Liver (tissue), 7 donors: ENCODE measurements at regions not wholly inside any gene's neighbourhood (a gene's known extent, or its start where the extent isn't known, plus 50 kb on each side); places are given as distances from the start of the nearest gene placed in this dataset.

Experiments
- DNase-seq: peaks from one replicate; pipeline ENCODE4 v3.0.0-alpha.2; 2017; ENCODE audit warnings: low spot score
- H3K27ac ChIP-seq, 2 donors: one replicate each; pipeline ENCODE4 v1.7.0; 2013; ENCODE audit warnings: inconsistent platforms in 2 of 2, low read length in 2 of 2, control low read depth in 1 of 2, low read depth in 1 of 2, mild to moderate bottlenecking in 1 of 2
- H3K27me3 ChIP-seq, 4 donors: one replicate each; pipeline versions ENCODE4 v1.6.1 to v1.7.0; 2013; ENCODE audit warnings: low read length in 3 of 4, inconsistent platforms in 1 of 4, mild to moderate bottlenecking in 1 of 4, moderate library complexity in 1 of 4; ENCODE audit not compliant: control insufficient read depth in 4 of 4, insufficient read depth in 4 of 4
- H3K36me3 ChIP-seq, 4 donors: one replicate each; pipeline versions ENCODE4 v1.6.1 to v1.7.0; 2013; ENCODE audit warnings: low read length in 3 of 4, mild to moderate bottlenecking in 3 of 4, low read depth in 1 of 4, moderate library complexity in 1 of 4; ENCODE audit not compliant: control insufficient read depth in 4 of 4, insufficient read depth in 3 of 4
- H3K4me1 ChIP-seq, 4 donors: one replicate each; pipeline versions ENCODE4 v1.6.1 to v1.7.0; 2013; ENCODE audit warnings: low read length in 3 of 4, mild to moderate bottlenecking in 3 of 4, moderate library complexity in 1 of 4; ENCODE audit not compliant: control insufficient read depth in 4 of 4, insufficient read depth in 4 of 4
- H3K4me3 ChIP-seq, 3 donors: one replicate each; pipeline versions ENCODE4 v1.6.1 to v1.7.0; 2013; ENCODE audit warnings: low read length in 3 of 3, control low read depth in 1 of 3, low read depth in 1 of 3, mild to moderate bottlenecking in 1 of 3
- H3K9ac ChIP-seq, 2 donors: one replicate each; pipeline ENCODE4 v1.7.0; 2013; ENCODE audit warnings: low read length in 2 of 2, mild to moderate bottlenecking in 2 of 2, moderate library complexity in 2 of 2, control low read depth in 1 of 2, low read depth in 1 of 2
- H3K9me3 ChIP-seq, 4 donors: one replicate each; pipeline versions ENCODE4 v1.6.1 to v1.7.0; 2013; ENCODE audit warnings: low read length in 3 of 4; ENCODE audit not compliant: control insufficient read depth in 4 of 4
- EGR1 ChIP-seq, 2 donors: IDR thresholded peaks; 2 replicates each; pipeline ENCODE4 v1.6.1; 2016 to 2018; ENCODE audit warnings: antibody characterized with exemption in 2 of 2, low read depth in 2 of 2
- FOXA1 ChIP-seq: IDR thresholded peaks from 2 replicates; pipeline ENCODE4 v1.6.1; 2016; ENCODE audit warnings: antibody characterized with exemption
- FOXA2 ChIP-seq: IDR thresholded peaks from 2 replicates; pipeline ENCODE4 v1.6.1; 2016; ENCODE audit warnings: antibody characterized with exemption
- GABPA ChIP-seq, 2 donors: IDR thresholded peaks in 1 of 2; conservative IDR thresholded peaks in 1 of 2; 2 replicates each; pipeline ENCODE4 v1.6.1; 2016; ENCODE audit warnings: antibody characterized with exemption in 2 of 2, mild to moderate bottlenecking in 1 of 2, moderate library complexity in 1 of 2
- HNF4A ChIP-seq, 2 donors: conservative IDR thresholded peaks; 2 replicates each; pipeline ENCODE4 v1.6.1; 2016; ENCODE audit warnings: antibody characterized with exemption in 2 of 2, mild to moderate bottlenecking in 2 of 2
- HNF4G ChIP-seq: IDR thresholded peaks from 2 replicates; pipeline ENCODE4 v1.6.1; 2016; ENCODE audit warnings: antibody characterized with exemption
- JUND ChIP-seq, 2 donors: IDR thresholded peaks; 2 replicates each; pipeline ENCODE4 v1.6.1; 2016; ENCODE audit warnings: antibody characterized with exemption in 2 of 2
- NR2F2 ChIP-seq: IDR thresholded peaks from 2 replicates; pipeline ENCODE4 v1.6.1; 2016; ENCODE audit warnings: antibody characterized with exemption
- RAD21 ChIP-seq, 2 donors: IDR thresholded peaks; 2 replicates each; pipeline ENCODE4 v1.6.1; 2016; ENCODE audit warnings: antibody characterized with exemption in 2 of 2, mild to moderate bottlenecking in 2 of 2
- RXRA ChIP-seq, 2 donors: IDR thresholded peaks; 2 replicates each; pipeline ENCODE4 v1.6.1; 2017 to 2018; ENCODE audit warnings: antibody characterized with exemption in 2 of 2, mild to moderate bottlenecking in 1 of 2
- SP1 ChIP-seq: IDR thresholded peaks from 2 replicates; pipeline ENCODE4 v1.6.1; 2018; ENCODE audit warnings: antibody characterized with exemption, mild to moderate bottlenecking
- TAF1 ChIP-seq: conservative IDR thresholded peaks from 2 replicates; pipeline ENCODE4 v1.6.1; 2016; ENCODE audit warnings: antibody characterized with exemption, mild to moderate bottlenecking
- YY1 ChIP-seq: IDR thresholded peaks from 2 replicates; pipeline ENCODE4 v1.6.1; 2016; ENCODE audit warnings: antibody characterized with exemption, mild to moderate bottlenecking
- WGBS: extraction: QIAGEN DNeasy Blood & Tissue Kit; methylation state at CpG from one replicate; pipeline ENCODE4 v1.1.7; 2013; 5-methylcytosine and 5-hydroxymethylcytosine counted together
- TF ChIP-seq, protein P1 (sequence below): IDR thresholded peaks from 2 replicates; pipeline ENCODE4 v1.6.1; 2016; ENCODE audit warnings: antibody characterized with exemption
- TF ChIP-seq, protein P2 (sequence below): IDR thresholded peaks from 2 replicates; pipeline ENCODE4 v1.6.1; 2016; ENCODE audit warnings: antibody characterized with exemption, mild to moderate bottlenecking
- TF ChIP-seq, protein P3 (sequence below): IDR thresholded peaks from 2 replicates; pipeline ENCODE4 v1.6.1; 2016; ENCODE audit warnings: antibody characterized with exemption
- TF ChIP-seq, protein P4 (sequence below): IDR thresholded peaks from 2 replicates; pipeline ENCODE4 v1.6.1; 2016; ENCODE audit warnings: antibody characterized with exemption
- donor health status: healthy.
- donor health status: healthy.
- donor health status: healthy.
- donor health status: healthy.

- Histone ChIP-seq H3K36me3 (no peaks in the 10 kb centered on the region), H3K9ac (no peak overlapping the region), H3K27me3 (peaks cover 0 to 5% (median 2%) of the 10 kb centered on the region in 4 donors), H3K4me1 (no peaks in the 10 kb centered on the region), H3K27ac (no peak overlapping the region), H3K4me3 (no peak overlapping the region), H3K9me3 (peaks cover 0 to 3% (median 0%) of the 10 kb centered on the region in 4 donors)
- 92% methylated on average over 2 of the region's 2 CpGs for WGBS
- TF ChIP-seq JUND (IDR thresholded peaks at IDR 0.05) (no peak), FOXA2 (no peak)
- no peak for DNase-seq
These were observed 511.4 kb upstream of the MCTP2 start for GRCh38 chr15:93719921-93720351.

- no peak for DNase-seq
- Histone ChIP-seq H3K9ac (no peak overlapping the region), H3K27me3 (peaks cover 0 to 5% (median 0%) of the 10 kb centered on the region in 4 donors), H3K9me3 (peaks cover 0 to 3% (median 0%) of the 10 kb centered on the region in 4 donors), H3K27ac (no peak overlapping the region), H3K4me1 (no peaks in the 10 kb centered on the region), H3K4me3 (no peak overlapping the region), H3K36me3 (no peaks in the 10 kb centered on the region)
- TF ChIP-seq GABPA (IDR thresholded peaks at IDR 0.05 in 1 of 2, conservative IDR thresholded peaks at IDR 0.05 in 1 of 2) (no peak), TAF1 (no peak)
- TF ChIP-seq, protein P1, sequence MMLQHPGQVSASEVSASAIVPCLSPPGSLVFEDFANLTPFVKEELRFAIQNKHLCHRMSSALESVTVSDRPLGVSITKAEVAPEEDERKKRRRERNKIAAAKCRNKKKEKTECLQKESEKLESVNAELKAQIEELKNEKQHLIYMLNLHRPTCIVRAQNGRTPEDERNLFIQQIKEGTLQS = no peak
- WGBS = 48% methylated on average over 5 of the region's 5 CpGs
These were observed 514.6 kb upstream of the MCTP2 start for GRCh38 chr15:93716615-93717231.

GRCh38 chr15:93709708-93710107, 521.7 kb upstream of the MCTP2 start:
- no peaks in the 10 kb centered on the region for H3K9me3 ChIP-seq
- no peaks in the 10 kb centered on the region for H3K36me3 ChIP-seq
- no peaks in the 10 kb centered on the region for H3K4me1 ChIP-seq
- H3K27ac ChIP-seq = no peak overlapping the region
- no peak for DNase-seq
- TF ChIP-seq RAD21 (IDR thresholded peaks at IDR 0.05) (no peak), JUND (IDR thresholded peaks at IDR 0.05) (no peak), YY1 (no peak), NR2F2 (no peak), HNF4A (conservative IDR thresholded peaks at IDR 0.05) (no peak), RXRA (IDR thresholded peaks at IDR 0.05) (no peak), HNF4G (no peak), TAF1 (no peak), EGR1 (IDR thresholded peaks at IDR 0.05; ENCODE audit: low read depth in 2 of 2) (no peak), FOXA1 (no peak), SP1 (no peak), FOXA2 (no peak)
- TF ChIP-seq, protein P2, sequence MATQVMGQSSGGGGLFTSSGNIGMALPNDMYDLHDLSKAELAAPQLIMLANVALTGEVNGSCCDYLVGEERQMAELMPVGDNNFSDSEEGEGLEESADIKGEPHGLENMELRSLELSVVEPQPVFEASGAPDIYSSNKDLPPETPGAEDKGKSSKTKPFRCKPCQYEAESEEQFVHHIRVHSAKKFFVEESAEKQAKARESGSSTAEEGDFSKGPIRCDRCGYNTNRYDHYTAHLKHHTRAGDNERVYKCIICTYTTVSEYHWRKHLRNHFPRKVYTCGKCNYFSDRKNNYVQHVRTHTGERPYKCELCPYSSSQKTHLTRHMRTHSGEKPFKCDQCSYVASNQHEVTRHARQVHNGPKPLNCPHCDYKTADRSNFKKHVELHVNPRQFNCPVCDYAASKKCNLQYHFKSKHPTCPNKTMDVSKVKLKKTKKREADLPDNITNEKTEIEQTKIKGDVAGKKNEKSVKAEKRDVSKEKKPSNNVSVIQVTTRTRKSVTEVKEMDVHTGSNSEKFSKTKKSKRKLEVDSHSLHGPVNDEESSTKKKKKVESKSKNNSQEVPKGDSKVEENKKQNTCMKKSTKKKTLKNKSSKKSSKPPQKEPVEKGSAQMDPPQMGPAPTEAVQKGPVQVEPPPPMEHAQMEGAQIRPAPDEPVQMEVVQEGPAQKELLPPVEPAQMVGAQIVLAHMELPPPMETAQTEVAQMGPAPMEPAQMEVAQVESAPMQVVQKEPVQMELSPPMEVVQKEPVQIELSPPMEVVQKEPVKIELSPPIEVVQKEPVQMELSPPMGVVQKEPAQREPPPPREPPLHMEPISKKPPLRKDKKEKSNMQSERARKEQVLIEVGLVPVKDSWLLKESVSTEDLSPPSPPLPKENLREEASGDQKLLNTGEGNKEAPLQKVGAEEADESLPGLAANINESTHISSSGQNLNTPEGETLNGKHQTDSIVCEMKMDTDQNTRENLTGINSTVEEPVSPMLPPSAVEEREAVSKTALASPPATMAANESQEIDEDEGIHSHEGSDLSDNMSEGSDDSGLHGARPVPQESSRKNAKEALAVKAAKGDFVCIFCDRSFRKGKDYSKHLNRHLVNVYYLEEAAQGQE = no peak
- TF ChIP-seq, protein P3, sequence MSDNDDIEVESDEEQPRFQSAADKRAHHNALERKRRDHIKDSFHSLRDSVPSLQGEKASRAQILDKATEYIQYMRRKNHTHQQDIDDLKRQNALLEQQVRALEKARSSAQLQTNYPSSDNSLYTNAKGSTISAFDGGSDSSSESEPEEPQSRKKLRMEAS = no peak
- TF ChIP-seq, protein P1 = no peak
- TF ChIP-seq, protein P4, sequence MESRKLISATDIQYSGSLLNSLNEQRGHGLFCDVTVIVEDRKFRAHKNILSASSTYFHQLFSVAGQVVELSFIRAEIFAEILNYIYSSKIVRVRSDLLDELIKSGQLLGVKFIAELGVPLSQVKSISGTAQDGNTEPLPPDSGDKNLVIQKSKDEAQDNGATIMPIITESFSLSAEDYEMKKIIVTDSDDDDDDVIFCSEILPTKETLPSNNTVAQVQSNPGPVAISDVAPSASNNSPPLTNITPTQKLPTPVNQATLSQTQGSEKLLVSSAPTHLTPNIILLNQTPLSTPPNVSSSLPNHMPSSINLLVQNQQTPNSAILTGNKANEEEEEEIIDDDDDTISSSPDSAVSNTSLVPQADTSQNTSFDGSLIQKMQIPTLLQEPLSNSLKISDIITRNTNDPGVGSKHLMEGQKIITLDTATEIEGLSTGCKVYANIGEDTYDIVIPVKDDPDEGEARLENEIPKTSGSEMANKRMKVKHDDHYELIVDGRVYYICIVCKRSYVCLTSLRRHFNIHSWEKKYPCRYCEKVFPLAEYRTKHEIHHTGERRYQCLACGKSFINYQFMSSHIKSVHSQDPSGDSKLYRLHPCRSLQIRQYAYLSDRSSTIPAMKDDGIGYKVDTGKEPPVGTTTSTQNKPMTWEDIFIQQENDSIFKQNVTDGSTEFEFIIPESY = no peak
- H3K4me3 ChIP-seq = no peak overlapping the region
- H3K9ac ChIP-seq = no peak overlapping the region
- H3K27me3 ChIP-seq = peaks cover 0 to 9% (median 0%) of the 10 kb centered on the region in 4 donors
- 90% methylated on average over 1 of the region's 1 CpG for WGBS
